ENCODE measurements at regions not wholly inside any gene's neighbourhood (a gene's known extent, or its start where the extent isn't known, plus 50 kb on each side); places are given as distances from the start of the nearest gene placed in this dataset.
"Not testable (repeated sequence)": the region's sequence is repeated elsewhere in the genome, so short reads cannot be mapped to it uniquely, and the experiment has no call there.

GRCh38 chr13:72586518-72586917, 140.9 kb downstream of the MZT1 start:
- no peak for DNase-seq (ENCODE audit: low read depth in 2 of 2)

- no peak for DNase-seq (ENCODE audit: low read depth in 2 of 2)
Measured at GRCh38 chr13:72585254-72585653, 142.2 kb downstream of the MZT1 start.

GRCh38 chr13:72571191-72571590, 156.2 kb downstream of the MZT1 start:
- no peak for DNase-seq (ENCODE audit: low read depth in 2 of 2)

DNA sequence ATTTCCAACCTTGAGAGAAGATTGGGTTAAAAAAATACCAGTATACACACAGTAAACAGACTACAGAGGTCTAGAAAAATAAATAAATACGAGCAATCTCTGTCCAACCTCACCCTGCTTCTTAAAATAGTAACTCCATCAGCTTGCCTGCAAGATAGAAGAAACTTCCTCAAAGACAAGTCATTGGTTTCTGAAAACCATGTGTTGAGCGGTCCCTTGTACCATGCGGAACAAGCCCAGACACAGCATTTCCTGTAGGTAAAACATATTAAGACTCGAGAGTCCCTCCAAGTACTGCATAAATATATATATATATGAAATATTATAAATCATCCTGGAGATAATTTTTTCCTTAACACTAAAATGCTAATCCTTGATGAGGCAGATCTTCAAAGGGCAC, 157.4 kb downstream of the MZT1 start:
- no peak for DNase-seq (ENCODE audit: low read depth in 2 of 2)

- DNase-seq (ENCODE audit: low read depth in 2 of 2) = no peak
Measured at GRCh38 chr13:72567566-72567965, 159.9 kb downstream of the MZT1 start.

- DNase-seq (ENCODE audit: low read depth in 2 of 2) = no peak
Measured at GRCh38 chr13:72566526-72566925, 160.9 kb downstream of the MZT1 start.

- no peak for DNase-seq (ENCODE audit: low read depth in 2 of 2)
Measured at GRCh38 chr13:72565893-72566292, 161.5 kb downstream of the MZT1 start.

- DNase-seq (ENCODE audit: low read depth in 2 of 2) = no peak
Measured at GRCh38 chr13:72562686-72563085, 164.7 kb downstream of the MZT1 start.

- DNase-seq (ENCODE audit: low read depth in 2 of 2) = no peak
Measured at GRCh38 chr13:72561791-72562190, 165.6 kb downstream of the MZT1 start.

DNA sequence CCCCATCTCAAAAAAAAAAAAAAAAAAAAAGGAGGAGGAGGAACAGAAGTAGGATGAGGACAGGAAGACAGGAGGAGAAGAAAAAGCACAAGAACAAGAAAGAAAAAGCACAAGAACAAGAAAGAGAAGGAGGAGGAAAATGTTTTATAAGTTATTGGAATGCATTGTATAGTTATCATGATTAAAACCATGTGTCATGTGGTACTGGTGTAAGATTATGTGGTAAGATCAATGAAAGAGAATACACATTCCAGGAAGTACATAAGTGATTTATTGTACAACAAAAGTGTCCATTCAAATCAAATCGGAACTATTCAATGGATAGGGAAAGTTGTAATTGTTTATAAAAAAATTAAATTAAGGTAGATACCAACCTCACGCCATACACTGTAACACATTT, 167.7 kb downstream of the MZT1 start:
- DNase-seq (ENCODE audit: low read depth in 2 of 2) = no peak

DNA sequence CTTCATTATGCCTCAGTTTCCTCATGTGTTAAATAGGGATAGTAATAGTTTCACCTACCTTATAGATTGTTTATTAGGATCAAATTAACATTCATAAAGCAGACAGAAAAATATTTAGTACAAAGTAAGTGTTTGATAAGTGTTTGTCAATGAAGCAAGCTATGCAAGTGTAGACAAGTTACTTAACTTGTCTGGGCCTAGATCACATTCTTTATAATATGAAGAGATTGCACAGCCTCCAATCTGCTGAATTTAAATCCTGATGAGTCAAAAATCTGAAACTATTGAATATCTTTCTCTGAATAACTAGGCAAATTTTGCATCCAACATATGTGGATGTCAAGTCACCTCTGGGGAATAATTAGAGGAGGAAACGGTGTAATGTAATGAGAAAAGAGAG, 170.5 kb downstream of the MZT1 start:
- DNase-seq (ENCODE audit: low read depth in 2 of 2) = no peak

- DNase-seq (ENCODE audit: low read depth in 2 of 2) = no peak
Measured at GRCh38 chr13:72555601-72556000, 171.8 kb downstream of the MZT1 start.

GRCh38 chr13:72552731-72553130, 174.7 kb downstream of the MZT1 start:
- no peak for DNase-seq (ENCODE audit: low read depth in 2 of 2)

- DNase-seq (ENCODE audit: low read depth in 2 of 2) = not testable (repeated sequence)
Measured at GRCh38 chr13:72545895-72546294, 181.5 kb downstream of the MZT1 start.

GRCh38 chr13:72545030-72545719, 182.3 kb downstream of the MZT1 start:
- DNase-seq (ENCODE audit: low read depth in 2 of 2) = no peak

GRCh38 chr13:72544042-72544441, 183.4 kb downstream of the MZT1 start:
- no peak for DNase-seq (ENCODE audit: low read depth in 2 of 2)

- no peak for DNase-seq (ENCODE audit: low read depth in 2 of 2)
Measured at GRCh38 chr13:72542241-72542640, 185.2 kb downstream of the MZT1 start.

- no peak for DNase-seq (ENCODE audit: low read depth in 2 of 2)
Measured at GRCh38 chr13:72541674-72542073, 185.8 kb downstream of the MZT1 start.

DNA sequence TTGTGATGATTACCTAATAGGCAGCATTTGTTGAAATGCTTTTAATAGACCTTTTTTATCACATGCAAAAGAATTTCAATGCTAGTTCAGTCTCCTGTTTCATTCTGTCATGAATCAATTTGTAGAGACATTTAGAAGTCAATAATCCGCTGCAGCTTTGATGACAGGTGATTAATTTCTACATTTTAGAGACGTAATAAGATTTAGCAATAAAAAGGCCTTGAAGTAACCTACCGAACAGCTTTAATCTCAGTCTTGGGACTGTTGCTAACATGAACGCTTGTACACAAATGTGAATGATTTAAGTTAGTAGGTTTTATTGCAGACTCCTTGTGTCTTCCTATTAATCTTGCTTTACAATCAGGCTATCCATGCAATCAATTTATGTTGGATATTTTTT, 186.5 kb downstream of the MZT1 start:
- DNase-seq (ENCODE audit: low read depth in 2 of 2) = no peak

GRCh38 chr13:72539925-72540324, 187.5 kb downstream of the MZT1 start:
- no peak for DNase-seq (ENCODE audit: low read depth in 2 of 2)

DNA sequence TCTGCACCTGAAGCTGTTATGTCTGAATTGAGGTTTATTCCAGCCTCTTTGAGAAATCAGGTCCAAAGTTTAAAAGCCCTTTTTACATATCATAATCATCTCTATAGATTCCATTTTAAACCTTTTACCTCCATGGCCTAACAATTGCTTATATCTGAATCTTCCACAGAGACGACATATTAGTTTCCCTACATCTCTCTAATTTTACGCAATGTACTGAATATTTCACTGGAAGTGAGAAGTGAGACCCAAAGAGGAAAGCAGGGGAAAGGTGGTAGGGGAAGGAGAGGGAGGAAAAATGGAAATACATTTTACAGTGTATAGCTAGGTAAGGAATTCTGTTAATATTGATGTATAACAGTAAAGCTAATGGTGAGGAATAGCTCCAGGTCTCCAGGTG, 189.6 kb downstream of the MZT1 start:
- DNase-seq (ENCODE audit: low read depth in 2 of 2) = no peak

GRCh38 chr13:72537395-72537780, 190.0 kb downstream of the MZT1 start:
- DNase-seq (ENCODE audit: low read depth in 2 of 2) = no peak

DNA sequence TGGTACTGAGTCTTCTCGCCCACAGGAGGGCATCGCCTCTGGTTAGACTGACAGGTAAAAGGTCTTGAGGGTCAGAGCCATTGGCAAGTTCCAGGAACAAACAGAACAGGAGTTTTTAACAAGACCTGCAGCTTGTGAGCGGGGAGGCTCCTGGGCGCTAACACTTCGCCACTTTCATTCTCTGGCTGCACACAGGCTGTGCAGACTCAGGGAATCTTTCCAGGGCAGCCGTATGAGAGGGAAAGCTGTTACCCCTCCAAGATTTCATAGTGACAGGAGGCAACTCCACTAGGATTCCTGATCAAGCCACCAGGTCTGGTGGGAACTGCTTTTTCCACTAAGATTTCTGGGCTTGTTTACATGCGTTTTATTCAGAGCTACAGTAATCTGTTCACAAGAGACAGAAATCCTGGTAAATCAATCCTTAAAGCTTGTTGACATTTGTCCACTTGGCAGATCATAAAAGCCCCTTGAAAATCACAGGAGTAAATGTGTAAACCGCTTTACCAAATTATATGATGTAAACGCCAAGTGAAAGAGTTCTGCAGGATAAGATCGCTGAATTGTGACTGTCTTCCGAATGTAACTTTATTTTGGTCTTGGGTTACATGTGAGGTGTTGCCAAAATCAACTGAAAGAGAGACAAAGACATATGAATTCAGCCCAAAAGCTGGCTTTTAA, 190.6 kb downstream of the MZT1 start:
- no peak for DNase-seq (ENCODE audit: low read depth in 2 of 2)

Data from stimulated activated CD8-positive, alpha-beta memory T cell treated with anti-CD3 and anti-CD28 coated beads, Interleukin-15, amount 100 ng/mL, for 48 hours (primary cell).